ENCODE measurements at regions not wholly inside any gene's neighbourhood (a gene's known extent, or its start where the extent isn't known, plus 50 kb on each side); places are given as distances from the start of the nearest gene placed in this dataset.
"Not testable (repeated sequence)": the region's sequence is repeated elsewhere in the genome, so short reads cannot be mapped to it uniquely, and the experiment has no call there.

DNA sequence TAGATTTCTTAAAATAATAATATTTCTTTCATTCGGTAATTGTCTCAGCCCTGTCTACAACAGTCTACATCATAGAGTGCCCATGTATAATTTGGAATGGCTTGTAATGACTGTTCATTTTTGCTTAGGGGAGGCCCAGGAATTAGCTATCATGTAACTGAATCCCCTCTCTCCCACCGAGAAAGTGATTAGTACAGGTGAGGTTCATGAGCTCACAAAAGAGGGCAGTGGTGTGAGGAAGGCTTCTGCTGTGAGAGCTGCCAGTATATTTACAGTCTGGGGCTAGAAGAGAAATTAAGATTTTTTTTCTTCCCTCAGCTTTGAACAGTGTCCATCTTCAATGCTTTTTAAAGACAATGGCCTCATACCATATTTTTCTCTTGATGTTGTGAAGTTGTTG is 340.7 kb downstream of the ADGRL2 start:
- no peak overlapping the region for H3K4me3 ChIP-seq (ENCODE audit: low read depth, low read length)
- DNase-seq (ENCODE audit: low read depth): no peak
- TF ChIP-seq, protein P1, sequence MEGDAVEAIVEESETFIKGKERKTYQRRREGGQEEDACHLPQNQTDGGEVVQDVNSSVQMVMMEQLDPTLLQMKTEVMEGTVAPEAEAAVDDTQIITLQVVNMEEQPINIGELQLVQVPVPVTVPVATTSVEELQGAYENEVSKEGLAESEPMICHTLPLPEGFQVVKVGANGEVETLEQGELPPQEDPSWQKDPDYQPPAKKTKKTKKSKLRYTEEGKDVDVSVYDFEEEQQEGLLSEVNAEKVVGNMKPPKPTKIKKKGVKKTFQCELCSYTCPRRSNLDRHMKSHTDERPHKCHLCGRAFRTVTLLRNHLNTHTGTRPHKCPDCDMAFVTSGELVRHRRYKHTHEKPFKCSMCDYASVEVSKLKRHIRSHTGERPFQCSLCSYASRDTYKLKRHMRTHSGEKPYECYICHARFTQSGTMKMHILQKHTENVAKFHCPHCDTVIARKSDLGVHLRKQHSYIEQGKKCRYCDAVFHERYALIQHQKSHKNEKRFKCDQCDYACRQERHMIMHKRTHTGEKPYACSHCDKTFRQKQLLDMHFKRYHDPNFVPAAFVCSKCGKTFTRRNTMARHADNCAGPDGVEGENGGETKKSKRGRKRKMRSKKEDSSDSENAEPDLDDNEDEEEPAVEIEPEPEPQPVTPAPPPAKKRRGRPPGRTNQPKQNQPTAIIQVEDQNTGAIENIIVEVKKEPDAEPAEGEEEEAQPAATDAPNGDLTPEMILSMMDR (conservative IDR thresholded peaks at IDR 0.05; ENCODE audit: low read depth, low read length): no peak

DNA sequence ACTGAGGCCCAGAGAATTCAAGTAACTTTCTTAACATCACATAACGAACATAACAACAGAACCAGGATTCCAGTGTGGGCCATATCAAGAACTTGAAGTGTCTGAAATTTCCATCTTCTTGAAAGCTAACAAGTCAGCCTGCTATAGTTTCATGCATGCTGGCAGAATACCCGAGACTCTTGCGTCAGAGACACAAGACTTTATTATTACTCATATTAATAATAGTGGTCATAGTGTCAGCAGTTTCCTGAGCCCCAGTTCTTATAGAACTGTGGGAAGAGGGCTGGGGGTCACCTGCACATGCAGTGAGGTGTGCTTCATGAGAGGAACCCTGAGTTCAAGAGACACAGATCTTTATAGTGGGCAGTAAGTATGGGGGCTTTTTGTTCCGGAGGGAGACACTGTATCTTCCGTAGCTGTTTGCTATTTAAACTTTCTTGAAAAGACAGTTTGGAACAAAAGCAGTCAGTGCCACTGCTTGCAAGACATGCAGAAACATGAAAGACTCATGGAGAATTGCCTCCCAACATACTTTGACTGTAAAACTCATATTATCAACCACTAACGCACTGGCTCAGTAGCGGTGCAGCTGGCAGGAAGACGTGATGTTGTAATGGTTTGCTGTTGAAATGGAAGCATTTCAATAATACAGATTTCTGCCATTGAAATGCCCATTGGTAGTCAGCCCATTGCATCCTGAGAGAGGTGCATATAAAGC is 339.2 kb downstream of the ADGRL2 start:
- TF ChIP-seq, protein P1 (conservative IDR thresholded peaks at IDR 0.05; ENCODE audit: low read depth, low read length): no peak
- no peak overlapping the region for H3K4me3 ChIP-seq (ENCODE audit: low read depth, low read length)
- no peak for DNase-seq (ENCODE audit: low read depth)

DNA sequence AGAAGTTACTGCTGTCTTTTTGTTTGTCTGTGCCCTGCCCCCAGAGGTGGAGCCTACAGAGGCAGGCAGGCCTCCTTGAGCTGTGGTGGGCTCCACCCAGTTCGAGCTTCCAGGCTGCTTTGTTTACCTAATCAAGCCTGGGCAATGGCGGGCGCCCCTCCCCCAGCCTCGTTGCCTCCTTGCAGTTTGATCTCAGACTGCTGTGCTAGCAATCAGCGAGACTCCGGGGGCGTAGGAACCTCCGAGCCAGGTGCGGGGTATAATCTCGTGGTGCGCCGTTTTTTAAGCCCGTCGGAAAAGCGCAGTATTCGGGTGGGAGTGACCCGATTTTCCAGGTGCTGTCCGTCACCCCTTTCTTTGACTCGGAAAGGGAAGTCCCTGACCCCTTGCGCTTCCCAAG is 335.6 kb downstream of the ADGRL2 start:
- H3K4me3 ChIP-seq (ENCODE audit: low read depth, low read length); DNase-seq (ENCODE audit: low read depth): not testable (repeated sequence)

DNA sequence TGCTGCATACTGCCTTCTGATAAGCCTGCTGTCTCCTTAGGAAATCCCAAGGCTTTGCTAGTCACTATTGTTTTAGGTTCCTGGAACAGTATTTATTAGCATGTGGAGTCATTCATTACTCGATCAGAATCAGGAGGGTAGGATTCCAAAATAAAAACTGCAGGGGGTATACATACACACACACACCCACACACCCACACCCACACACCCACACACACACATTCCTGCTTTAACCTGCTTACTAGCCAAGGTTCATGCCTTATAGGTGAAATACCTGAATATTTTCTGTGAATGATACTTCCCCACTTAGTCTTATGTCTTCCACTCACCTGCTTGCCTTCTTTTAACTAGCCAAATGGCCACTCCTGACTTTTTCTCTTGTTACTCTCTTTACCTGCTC is 325.1 kb downstream of the ADGRL2 start:
- TF ChIP-seq, protein P1 (conservative IDR thresholded peaks at IDR 0.05; ENCODE audit: low read depth, low read length): no peak
- no peak for DNase-seq (ENCODE audit: low read depth)
- H3K4me3 ChIP-seq (ENCODE audit: low read depth, low read length): no peak overlapping the region

DNA sequence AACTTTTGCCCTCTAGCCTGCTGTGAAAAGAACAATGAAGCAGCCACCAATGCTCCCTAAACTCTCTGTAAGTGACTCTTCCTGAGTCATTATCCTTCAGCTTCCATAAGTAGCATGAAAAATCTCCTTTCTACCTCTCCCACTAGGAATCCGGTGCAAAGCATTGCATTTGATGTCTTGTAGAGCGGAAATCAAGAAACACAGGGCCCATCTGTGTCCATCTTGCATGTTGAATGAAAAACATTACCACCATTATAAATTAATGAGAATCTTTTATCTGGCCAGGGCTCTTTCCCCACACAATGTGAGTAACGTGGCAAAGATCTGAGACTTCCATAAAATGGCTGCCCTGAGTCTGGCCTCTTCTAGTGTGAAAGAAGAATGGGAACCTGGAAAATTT is 324.4 kb downstream of the ADGRL2 start:
- no peak for DNase-seq (ENCODE audit: low read depth)
- TF ChIP-seq, protein P1 (conservative IDR thresholded peaks at IDR 0.05; ENCODE audit: low read depth, low read length): no peak

DNA sequence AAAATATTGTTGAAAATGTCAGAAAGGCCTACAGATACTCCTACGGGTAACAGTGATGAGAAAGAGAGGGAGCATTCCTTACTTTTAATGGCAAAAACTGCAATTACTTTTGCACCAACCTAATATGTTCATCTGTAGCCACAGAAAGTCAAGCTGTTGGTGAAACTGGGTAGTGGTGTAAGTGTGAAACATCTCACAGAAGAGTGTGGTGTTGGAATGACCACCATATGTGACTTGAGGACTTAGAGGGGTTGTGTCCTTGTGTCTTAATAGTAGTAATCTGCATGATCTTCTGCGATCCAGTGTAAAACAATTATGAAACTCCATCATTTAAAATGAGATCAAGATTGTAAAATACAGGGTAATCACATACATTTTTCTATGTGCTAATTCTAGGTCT is 320.7 kb downstream of the ADGRL2 start:
- no peak overlapping the region for H3K4me3 ChIP-seq (ENCODE audit: low read depth, low read length)
- TF ChIP-seq, protein P1 (conservative IDR thresholded peaks at IDR 0.05; ENCODE audit: low read depth, low read length): no peak
- no peak for DNase-seq (ENCODE audit: low read depth)

More for the DNA sequence above, 324.4 kb downstream of the ADGRL2 start:
- no peak overlapping the region for H3K4me3 ChIP-seq (ENCODE audit: low read depth, low read length)

DNA sequence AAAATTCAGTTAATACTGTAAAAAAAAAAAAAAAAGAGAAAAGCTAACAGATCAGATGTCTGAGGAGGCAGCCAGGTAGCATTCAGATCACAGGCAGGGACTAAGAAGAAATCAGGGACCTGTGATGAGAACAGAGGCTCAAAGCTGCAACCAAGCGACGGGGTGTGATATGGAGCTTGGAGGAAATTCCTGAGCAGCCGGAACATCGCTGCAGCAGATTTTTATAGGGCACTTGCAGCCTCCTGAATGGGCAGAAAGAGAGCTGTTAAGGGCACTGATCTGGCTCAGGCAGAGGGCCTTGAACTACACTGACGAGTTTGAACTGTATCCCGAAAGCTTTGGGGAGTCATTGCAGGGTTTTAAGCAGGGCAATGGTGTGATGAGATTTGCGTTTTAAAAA is 315.4 kb downstream of the ADGRL2 start:
- TF ChIP-seq, protein P1 (conservative IDR thresholded peaks at IDR 0.05; ENCODE audit: low read depth, low read length): no peak
- DNase-seq (ENCODE audit: low read depth): no peak
- no peak overlapping the region for H3K4me3 ChIP-seq (ENCODE audit: low read depth, low read length)

Data from epithelial cell of proximal tubule (primary cell).